DMS79 (cell line): ENCODE measurements at regions not wholly inside any gene's neighbourhood (a gene's known extent, or its start where the extent isn't known, plus 50 kb on each side); places are given as distances from the start of the nearest gene placed in this dataset.

Source experiments
- DNase-seq: peaks from one replicate; lab custom pipeline; 2025; lab: John Stamatoyannopoulos, UW

DNA sequence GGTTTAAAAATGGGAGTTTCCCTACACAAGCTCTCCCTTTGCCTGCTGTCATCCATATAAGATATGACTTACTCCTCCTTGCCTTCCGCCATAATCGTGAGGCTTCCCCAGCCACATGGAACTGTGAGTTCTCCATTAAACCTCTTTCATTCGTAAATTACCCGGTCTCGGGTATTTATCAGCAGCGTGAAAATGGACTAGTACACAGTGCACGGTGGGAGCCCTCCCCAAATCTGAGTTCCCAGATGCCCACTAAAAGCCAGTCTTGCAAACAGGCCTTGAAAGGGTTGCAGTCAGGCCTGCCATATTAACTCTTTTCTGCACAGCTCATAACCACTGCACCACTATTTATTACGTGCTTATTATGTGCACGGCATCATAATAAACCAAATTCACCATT, 400.9 kb downstream of the PRDM2 start:
- no peak for DNase-seq

DNA sequence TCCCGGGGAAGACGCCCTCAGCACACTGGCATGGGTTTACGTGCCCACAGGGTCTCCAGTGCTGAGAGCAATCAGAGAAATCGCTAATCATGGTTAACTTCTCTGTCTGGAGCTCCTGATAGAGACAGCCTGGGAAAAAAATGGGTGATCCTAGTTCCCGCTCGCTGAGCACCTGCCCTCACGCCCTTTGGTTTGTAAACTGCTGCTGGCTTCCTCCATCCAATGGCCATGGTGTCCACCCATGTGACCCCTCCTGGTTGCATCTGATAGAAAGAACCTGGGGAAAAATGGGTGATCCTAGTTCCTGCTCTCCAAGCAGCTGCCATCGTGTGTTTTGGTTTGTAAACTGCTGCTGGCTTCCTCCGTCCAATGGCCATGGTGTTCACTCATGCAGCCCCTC, 402.2 kb downstream of the PRDM2 start:
- DNase-seq, result no peak

DNA sequence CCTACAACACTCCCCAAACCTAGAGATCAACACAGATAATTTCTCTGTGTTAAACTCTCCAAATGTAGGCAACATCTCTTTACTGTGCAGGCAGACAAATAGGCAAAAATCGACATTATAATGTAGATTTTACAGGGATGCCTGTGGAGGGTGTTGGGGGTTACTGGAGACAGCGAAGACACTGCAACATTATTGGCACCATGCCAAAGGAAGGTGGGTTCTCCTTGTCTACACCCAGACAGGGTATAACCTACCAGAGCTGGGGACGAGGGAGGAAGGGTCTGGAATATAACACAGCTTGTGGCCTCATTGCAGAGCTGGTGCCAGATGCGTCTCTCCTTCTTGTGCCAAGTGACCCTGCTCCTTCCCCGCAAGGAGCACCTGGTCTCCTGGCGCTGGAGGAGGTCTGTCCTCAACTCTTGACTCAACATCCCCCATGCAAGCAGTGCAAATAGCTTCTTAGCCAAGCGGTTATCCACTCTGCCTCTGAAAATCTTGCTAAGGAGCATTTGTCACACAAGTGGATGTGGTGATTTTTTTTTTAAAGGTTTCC, 404.0 kb downstream of the PRDM2 start:
- DNase-seq, result peak; percentile 76

DNA sequence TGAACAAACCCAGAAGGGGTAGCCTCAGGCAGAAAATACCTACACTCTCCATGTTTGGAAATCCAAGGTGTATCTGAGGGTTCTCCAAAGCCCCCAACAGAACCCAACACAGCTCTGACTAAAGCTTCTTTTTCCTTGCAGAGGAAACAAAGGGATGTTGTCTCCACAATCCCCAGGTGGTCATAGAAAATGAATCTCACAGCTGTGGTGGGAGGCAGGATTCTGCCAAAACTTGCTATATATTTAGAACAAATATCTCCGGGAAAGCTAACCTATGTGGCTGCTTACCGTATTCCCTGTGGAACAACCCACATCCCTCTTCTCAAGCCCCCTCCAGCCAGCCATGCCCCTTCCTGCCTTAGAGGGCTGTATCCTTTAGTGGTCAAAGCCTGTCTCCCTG, 406.1 kb downstream of the PRDM2 start:
- DNase-seq, result no peak

DNA sequence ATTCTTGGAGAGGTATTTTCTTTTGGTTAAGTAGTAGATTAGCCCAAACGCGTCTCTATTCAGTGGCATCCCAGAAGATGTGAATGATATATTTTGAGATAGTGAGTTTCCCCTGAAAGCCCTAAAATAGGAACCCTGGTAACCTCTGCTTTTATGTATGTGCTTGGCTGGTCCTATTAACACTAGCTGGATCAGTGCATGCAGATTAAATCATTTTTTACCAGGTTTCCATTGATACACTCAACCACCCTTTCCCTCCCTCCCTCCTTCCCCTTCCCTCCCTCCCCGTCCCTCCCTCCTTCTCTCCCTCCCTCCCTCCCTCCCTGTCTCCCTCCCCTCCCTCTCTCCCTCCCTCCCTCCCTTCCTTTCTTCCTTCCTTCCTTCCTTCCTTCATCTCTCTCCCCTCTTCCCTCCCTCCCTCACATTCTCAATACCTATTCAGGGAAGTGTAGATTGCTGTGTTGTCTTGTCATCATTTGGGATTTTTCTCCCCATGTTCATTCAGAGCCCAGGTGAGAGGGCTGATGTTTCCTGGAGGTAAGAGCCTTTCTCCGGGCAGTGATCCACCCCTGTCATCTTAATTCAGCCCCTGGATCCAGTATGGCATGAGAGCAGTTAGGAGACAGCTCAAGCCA, 406.8 kb downstream of the PRDM2 start:
- no peak for DNase-seq

DNA sequence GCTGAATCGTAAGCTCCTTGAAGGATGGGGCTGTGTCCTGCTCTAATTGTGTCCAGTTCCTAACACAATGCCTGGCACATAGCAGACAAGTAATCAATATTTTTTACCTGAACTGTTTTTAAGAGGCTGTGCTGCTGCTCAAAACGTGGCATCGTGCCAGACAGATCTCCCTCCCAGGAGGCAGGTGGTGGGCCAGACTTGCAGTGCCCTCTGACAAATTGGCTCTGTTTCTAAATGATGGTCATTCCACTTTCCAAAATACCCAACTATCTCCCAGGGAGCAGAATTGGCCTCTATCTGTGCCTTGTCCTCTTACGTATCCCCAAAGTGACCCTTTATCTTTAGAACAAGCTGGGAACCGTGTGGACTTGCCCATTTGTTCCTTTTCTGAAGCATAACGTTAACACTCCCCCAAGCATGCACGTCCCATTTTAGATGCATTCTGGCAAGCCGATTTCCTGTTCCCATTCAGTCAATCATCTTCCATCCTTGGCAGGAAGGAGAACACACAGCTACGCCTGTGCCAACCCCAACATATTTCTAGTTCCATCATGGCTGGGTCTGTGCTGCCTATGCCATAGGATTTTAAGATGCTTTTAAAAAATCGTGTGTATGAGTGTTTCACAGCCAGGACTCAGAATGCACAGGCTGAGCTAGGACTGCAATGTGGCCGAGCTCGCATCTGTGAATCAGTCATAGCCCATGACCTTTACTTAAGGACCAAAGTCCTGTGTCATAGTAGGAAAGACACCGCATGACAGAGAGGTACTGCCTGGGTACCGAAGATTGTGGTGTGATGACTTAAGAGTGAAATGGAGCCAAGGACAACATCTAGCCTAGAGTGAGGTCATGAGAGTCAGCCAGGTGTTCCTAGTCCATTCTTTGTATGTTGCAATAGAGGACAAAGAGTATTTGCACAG, 408.6 kb downstream of the PRDM2 start:
- peak; percentile 52 for DNase-seq

DNA sequence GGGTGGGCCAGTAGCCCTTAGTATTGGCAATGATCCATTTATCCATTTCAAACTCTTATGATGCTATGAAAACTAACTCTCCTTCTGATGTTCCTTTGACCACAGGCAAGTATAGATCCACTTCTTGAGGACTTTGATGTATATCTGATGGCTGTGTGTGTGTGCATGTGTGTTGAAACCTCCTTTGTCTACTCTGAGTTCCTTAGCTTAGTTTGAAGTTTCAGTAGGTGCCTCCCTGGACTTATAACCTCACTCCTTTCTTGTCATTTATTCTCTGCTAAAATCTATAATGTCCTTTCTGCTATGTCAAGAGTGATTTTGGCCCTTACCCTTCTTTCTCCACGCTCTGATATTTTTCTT, 409.3 kb downstream of the PRDM2 start:
- no peak for DNase-seq

DNA sequence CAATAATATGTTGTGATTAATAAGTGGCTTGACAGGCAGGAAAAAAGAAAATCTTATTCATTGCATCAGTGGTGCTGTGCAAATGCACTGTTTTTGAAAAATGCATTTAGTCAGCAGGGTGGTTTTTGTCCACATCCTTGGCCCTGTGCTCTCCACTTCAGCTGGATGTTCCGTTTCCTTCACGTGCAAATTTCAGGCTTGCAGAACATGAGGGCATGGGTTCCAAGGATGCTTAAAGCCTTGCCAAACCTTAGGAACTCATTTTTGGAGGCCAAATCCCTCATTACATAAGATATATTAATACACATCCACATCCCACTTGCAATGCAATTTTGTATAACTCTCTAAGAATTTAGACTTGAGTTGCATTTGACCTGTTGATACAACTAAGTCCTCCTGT, 410.1 kb downstream of the PRDM2 start:
- no peak for DNase-seq

DNA sequence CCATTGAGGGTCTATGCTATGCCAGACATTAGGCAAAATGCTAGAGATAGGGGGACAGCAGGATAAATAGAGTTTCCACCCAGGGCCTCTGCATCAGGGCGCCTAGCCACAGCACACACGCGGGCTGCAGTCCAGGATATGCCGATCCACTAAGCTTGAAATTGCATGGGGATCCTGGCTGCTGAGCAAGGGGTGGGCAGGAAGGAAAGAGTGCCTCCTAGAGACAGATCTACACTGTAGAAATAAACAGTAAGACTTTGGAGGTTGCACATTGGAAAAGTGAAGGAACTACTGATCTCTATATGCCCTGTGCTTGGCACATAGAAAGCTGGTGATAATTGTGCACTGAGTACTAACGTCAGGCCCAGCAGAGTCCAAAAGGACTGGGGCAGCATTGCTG, 411.1 kb downstream of the PRDM2 start:
- DNase-seq, result no peak

DNA sequence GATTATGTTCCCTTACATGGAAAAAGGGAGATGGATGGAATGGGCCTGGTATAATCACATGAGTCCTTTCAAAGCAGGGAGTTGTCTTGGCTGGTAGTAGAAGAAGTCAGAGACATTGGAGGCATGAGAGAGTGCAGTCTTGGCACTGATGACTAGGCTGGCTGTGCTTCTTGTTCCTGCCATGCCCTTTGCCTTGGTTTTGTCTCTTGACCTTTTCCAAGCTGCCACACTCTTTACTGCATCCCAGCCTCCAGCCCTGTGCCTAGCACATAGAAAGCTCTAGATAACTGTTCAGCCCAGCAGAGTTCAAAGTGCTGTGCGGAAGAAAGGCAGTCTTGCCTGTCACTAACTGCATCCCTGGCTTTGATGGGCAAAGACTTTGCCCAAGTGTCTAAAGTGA, 412.6 kb downstream of the PRDM2 start:
- no peak for DNase-seq

DNA sequence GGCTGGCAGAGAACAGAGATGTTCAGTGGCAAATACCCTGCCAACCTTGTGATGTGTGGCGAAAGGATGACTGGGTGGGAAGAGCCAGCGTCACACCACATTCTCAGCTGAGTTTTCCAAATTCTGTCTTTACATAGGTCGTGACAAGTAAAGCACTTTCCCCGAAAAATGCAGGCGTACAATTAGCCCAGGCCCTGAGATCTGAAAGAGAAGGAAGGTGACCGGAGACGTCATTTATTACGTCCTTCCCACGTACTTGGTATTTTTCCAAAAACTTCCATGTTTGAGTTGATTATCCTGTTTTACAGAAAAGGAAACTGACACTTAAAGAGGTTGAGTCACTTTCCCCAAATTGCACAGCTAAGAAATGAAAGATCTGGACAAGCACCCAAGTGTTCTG, 413.3 kb downstream of the PRDM2 start:
- no peak for DNase-seq

DNA sequence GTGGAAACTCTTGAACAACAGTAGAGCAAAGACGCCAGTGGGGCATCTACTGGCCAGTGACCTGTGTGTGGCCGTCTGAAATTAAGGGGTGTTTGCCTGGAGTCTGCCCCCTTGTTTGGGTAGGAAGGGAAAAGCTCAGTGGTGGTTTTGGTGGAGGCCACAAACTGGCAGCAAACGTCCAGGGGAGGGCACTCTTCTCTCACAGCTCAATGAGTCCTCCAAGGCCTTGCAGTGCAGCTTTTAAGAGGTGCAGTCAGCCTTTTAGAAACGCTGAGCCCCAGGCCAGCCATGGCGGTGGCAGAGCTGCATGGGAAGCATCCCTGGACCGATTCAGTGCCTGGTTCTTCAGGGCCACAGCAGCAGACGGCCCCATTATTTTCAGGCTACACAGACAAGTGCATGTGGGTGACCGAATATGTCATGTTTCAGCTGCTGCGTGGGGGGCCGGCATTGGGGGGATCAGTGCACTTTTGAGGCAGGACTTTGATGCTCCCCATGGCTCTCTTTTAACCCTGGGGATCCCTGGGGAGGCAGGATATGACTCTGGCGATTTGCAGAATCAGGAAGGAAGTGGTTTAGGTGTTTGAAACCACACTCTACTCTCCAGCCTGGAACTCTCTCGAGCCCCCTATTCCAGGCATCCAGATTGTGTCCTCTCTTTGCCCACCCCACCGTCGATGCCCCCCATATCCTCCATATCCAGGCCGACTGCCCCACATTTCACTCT, 414.0 kb downstream of the PRDM2 start:
- DNase-seq, result no peak

DNA sequence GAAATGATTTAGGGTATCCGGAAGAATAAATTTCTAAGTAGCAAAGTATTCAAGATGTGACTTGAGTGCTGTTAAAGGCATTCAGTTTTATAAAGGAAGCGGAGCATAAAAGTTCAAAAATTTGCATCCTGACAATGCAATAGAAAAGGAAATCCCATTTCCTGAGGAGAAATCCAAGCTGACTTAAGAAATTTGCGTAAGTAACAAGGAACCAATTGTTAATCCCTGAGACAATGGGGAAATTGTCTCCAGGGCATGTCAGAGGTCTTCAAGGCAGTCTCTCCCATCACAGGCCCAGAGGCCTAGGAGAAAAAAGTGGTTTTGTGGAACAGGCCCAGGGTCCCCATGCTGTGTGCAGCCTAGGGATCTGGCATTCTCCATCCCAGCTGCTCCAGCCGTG, 416.0 kb downstream of the PRDM2 start:
- DNase-seq, result no peak

DNA sequence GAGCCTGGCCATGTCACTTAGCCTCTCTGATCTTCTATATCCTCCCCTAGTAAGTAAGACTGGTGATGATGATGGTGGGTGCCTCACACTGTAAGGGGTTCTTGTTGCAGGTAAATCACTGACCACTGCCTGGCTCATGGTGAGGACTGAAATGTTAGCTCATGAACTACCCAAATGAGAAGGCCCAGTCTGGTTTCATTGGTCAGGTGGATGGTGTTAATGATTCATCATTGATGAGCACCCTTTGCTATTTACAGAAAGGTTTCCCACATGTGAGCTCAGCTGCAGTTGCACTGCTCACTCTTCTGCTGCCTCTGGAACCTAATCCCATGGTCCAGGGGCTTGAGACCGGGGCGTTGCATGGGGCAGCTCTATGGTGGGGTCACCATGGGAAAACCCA, 417.7 kb downstream of the PRDM2 start:
- DNase-seq, result no peak

DNA sequence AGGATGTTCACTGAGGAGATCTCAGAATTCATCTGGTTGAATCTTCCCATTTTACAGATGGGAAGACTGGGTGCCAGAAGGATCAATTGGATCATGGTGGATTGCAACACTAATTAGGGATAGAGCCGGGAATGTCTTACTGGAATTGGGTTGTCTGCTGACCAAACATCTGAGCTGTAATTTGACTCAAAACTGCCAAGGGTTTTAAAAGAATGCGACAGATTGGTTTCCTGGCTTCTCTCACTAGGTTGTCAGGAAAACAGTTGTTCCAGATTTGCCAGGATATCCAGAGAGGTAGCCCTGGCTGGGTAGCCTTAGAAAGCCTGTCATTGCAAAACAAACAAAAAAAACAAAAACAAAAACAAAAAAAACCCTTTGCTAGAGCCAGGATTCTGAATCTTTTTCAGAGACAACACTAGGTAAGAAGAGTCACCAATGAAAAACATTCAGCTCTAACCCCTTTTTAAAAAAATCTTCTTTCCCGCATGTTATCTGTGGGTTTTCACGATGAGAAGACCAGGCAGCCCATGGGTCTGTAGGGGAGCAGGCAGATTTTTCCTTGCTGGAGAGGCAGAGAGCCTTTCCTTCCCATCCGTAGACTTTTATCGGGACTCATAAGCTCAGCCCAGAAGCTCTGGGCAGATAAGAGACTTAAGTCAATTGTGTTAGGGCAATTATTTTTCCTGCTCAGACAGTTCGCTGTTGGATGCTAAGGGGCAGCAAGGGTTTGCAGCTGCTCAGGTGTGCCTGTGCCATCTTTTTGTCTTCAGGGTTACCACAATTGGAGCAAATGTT, 418.9 kb downstream of the PRDM2 start:
- no peak for DNase-seq

DNA sequence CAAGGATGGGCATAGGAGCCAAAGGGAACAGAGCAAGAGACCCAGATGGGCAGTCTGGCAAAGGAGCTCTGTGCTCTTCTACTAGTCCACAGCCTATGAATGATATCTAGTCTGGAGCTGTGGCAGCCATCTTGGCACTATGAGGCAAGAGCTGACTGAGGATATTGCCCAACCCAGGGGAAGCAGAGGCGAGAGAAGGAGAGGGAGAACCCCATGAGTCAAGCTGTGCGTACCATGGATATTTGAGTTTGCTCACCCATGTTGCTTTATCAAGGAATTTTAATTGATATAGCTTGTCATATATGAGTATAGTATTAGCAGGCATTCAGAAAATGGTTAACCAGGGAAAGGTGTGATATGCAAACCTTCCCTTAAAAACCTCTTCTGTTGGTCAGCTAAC, 420.9 kb downstream of the PRDM2 start:
- no peak for DNase-seq

DNA sequence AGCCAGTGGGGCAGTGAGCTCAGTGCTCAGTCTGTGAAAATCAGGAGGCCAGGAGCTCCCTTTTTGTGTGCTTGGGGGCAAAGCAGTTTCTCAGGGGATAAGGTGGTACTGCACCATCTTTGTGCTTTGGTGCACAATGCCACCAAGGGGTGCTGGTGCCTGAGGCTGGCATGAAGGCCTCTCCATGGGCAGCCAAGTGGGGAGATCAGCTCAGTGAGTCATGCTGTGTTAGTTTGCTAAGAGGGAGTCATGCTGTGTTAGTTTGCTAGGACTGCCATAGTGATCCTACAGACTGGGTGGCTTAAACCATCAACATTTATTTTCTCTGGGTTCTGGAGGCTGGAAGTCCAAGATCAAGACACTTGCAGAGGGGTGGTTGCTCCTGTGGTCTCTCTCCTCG, 428.1 kb downstream of the PRDM2 start:
- DNase-seq, result peak; percentile 17

DNA sequence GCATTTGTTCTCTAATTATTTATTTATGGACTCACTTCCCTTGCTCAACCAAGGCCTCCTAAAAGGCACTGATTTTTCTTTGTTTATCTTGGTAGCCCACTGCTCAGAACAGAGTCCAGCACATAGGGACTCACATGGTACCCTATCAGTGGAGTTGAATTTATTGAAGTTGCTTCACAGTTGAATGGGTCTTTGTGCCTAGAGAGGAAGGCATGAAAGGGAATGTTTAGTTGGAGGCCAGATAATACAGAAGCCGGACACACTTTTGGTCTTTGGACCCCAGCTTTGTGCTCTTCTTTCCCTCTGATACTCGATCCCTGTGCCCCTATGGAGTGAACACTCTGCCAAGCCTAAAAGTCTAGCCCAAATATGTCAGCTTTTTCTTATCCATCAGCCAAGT, 429.0 kb downstream of the PRDM2 start:
- DNase-seq, result no peak

DNA sequence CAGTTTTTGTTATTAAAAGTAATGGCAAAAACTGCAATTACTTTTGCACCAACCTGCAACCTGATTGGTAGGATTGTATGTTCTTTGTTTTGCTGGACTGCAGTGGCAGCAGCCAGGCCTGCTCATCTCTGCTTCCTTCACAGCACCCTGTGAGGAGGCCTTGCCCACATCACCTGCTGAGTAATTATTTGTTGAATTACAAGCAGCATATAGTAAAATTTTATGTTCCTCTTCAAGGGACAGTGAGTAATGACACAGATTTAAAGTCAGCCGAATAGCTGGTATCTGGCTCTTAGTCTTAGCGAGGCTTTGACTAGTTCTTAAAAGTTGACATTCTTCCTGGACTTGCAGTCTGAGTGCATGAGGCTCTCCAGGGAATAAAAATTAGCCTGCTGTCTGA, 435.1 kb downstream of the PRDM2 start:
- no peak for DNase-seq

DNA sequence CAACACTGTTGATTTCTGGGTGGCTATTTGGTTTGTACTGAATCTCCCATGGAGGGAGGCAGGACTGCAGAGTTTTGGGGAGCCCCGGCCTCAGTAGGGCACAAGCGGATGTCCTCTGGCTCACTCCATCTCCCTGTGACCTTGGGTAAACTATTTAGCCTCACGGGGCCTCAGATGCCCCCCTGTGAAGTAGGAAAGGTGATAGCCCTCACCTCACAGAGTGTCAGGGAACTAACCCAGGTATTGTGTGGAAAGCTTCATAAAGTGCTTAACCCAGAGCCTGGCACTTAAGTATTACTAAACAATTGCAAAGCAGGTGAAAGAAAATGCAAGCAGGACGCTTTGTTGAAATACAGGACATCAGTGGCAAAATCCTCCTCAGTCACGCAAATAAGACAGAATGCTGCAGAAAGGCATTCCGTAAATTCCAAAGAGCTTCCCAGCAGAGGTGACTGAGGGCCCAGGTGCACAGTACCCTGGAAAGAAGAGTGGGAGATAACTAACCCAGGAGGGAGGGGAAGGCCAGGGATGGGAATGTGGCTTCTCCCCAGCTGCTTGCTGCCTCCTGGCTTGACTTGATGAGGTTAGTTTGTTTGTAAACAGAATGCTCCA, 436.3 kb downstream of the PRDM2 start:
- no peak for DNase-seq

DNA sequence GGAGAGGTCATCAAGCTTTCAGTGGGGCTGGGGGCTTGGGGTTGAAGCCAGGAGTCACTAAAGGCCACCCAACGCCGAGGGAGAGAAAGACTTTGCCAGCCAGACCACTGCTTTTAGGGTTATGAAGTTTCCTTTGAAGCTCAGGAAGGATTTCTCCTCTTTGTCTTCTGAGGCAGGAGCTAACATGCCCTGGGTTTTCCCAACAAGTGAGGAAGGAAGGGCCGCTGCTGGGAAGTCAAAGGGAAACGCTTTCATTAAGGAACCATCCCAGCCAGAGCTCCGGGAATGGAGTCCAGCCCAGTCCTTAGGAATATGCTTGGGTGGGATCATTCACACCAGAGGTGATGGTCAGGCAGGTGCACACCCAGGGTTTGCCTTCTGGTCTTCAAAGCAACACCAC, 436.9 kb downstream of the PRDM2 start:
- no peak for DNase-seq
